Hepatocyte (in vitro differentiated cells): ENCODE measurements at regions not wholly inside any gene's neighbourhood (a gene's known extent, or its start where the extent isn't known, plus 50 kb on each side); places are given as distances from the start of the nearest gene placed in this dataset.

Experiments
- CTCF ChIP-seq: fragments of 200-600 bp; sonication (generic); IDR thresholded peaks from 2 replicates; pipeline ENCODE4 v1.5.1; 2016; ENCODE audit warnings: antibody characterized with exemption, mild to moderate bottlenecking; ENCODE audit not compliant: poor library complexity
- EZH2 ChIP-seq: fragments of 200-600 bp; sonication (generic); IDR thresholded peaks from 2 replicates; pipeline ENCODE4 v1.6.1; 2016; ENCODE audit warnings: antibody characterized with exemption, mild to moderate bottlenecking, borderline replicate concordance
- EZH2phosphoT487 ChIP-seq: fragments of 200-600 bp; sonication (generic); IDR thresholded peaks from one replicate; pipeline ENCODE4 v1.6.1; 2018; ENCODE audit warnings: antibody characterized with exemption, mild to moderate bottlenecking, low read depth, moderate library complexity; ENCODE audit not compliant: unreplicated experiment, severe bottlenecking

DNA sequence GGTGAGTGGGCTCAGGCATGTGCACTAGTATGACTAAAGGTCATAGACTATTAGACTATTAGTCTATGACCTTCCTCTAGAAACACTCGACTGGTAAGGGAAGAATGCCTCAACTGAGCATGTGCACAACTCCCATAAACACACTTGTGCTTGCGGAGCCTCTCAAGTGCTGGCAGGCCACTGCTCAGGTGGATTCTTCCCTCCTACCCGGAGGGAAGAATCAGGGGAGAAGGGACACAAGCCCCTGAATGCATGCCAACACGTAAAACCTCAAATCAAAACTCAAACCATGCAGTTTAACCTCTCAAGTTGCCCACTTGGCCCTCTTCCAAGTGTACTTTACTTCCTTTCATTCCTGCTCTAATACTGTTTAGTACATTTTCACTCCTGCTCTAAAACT lies 287.6 kb upstream of the SGCG start:
- no peak for TF ChIP-seq CTCF
- TF ChIP-seq EZH2phosphoT487 = no peak
- no peak for TF ChIP-seq EZH2
